Esophagus muscularis mucosa (tissue), 4 donors: ENCODE measurements at regions not wholly inside any gene's neighbourhood (a gene's known extent, or its start where the extent isn't known, plus 50 kb on each side); places are given as distances from the start of the nearest gene placed in this dataset.

Experiments used
- DNase-seq: peaks from one replicate; pipeline ENCODE4 v3.0.0-alpha.2; 2017; ENCODE audit errors: extremely low spot score
- H3K27ac ChIP-seq, 4 donors: fragments of 200-600 bp; sonication (generic); replicated peaks in 1 of 4; 1 replicate in 3 of 4; 2 replicates in 1 of 4; pipeline ENCODE4 v1.5.1; 2016 to 2019; ENCODE audit warnings: mild to moderate bottlenecking in 1 of 4
- H3K27me3 ChIP-seq, 4 donors: fragments of 200-600 bp; sonication (generic); one replicate each; pipeline versions ENCODE4 v1.5.1 to v1.6.0; 2016 to 2019
- H3K36me3 ChIP-seq, 4 donors: fragments of 200-600 bp; sonication (generic); one replicate each; pipeline ENCODE4 v1.5.1; 2016 to 2019
- H3K4me1 ChIP-seq, 4 donors: fragments of 200-600 bp; sonication (generic); one replicate each; pipeline ENCODE4 v1.5.1; 2016 to 2019
- H3K4me3 ChIP-seq, 4 donors: fragments of 200-600 bp; sonication (generic); 1 replicate in 2 of 4; 2 replicates in 2 of 4; pipeline ENCODE4 v1.5.1; 2016 to 2019; ENCODE audit warnings: mild to moderate bottlenecking in 4 of 4, moderate library complexity in 1 of 4
- H3K9me3 ChIP-seq, 4 donors: fragments of 200-600 bp; sonication (generic); 1 replicate in 3 of 4; 2 replicates in 1 of 4; pipeline ENCODE4 v1.5.1; 2016 to 2019
- CTCF ChIP-seq, 3 experiments: fragments of 200-600 bp in 2 of 3; fragments of 450-650 bp in 1 of 3; sonication (generic) in 2 of 3; IDR thresholded peaks; one replicate each; pipeline ENCODE4 v1.5.1; 2017 to 2019; ENCODE audit warnings: antibody characterized with exemption in 3 of 3, mild to moderate bottlenecking in 2 of 3, moderate library complexity in 1 of 3
- EP300 ChIP-seq: sonication (generic); formaldehyde crosslinking; IDR thresholded peaks from one replicate; pipeline ENCODE4 v1.6.1; 2017; ENCODE audit warnings: antibody characterized with exemption
- POLR2A ChIP-seq: fragments of 450-650 bp; IDR thresholded peaks from one replicate; pipeline ENCODE4 v1.6.1; 2017; ENCODE audit warnings: antibody characterized with exemption, moderate library complexity, mild to moderate bottlenecking, low read depth
- POLR2AphosphoS5 ChIP-seq, 2 donors: sonication (generic); formaldehyde crosslinking; IDR thresholded peaks; one replicate each; pipeline ENCODE4 v1.6.1; 2017; ENCODE audit warnings: antibody characterized with exemption in 2 of 2
- WGBS: methylation state at CpG from one replicate; pipeline ENCODE4 v1.1.5; 2018; 5-methylcytosine and 5-hydroxymethylcytosine counted together
- intact Hi-C: fragments of 100-400 bp; cut with DNase I; formaldehyde crosslinking; loops from one replicate; pipeline ENCODE4 v1.15.1; 2023

- no peak overlapping the region for H3K27ac ChIP-seq
- no peak for DNase-seq
- TF ChIP-seq CTCF (IDR thresholded peaks at IDR 0.05) (no peak), EP300 (no peak), POLR2AphosphoS5 (IDR thresholded peaks at IDR 0.05) (no peak), POLR2A (no peak)
- no peaks in the 10 kb centered on the region for H3K36me3 ChIP-seq
- peaks cover 0 to 72% (median 14%) of the 10 kb centered on the region in 4 donors for H3K27me3 ChIP-seq
- H3K9me3 ChIP-seq = no peaks in the 10 kb centered on the region
- intact Hi-C loops = no loop called here
- H3K4me1 ChIP-seq = peaks cover 14 to 23% (median 22%) of the 10 kb centered on the region in 4 donors
- H3K4me3 ChIP-seq = no peak overlapping the region
- 65% methylated on average over 7 of the region's 7 CpGs for WGBS
These were observed 104.9 kb upstream of the SOD1 start for GRCh38 chr21:31554511-31555022.

GRCh38 chr21:31553926-31554325 lies 105.6 kb upstream of the SOD1 start:
- no peak overlapping the region for H3K4me3 ChIP-seq
- H3K27me3 ChIP-seq = peaks cover 0 to 67% (median 13%) of the 10 kb centered on the region in 4 donors
- no peak overlapping the region for H3K27ac ChIP-seq

GRCh38 chr21:31553461-31553860 lies 106.0 kb upstream of the SOD1 start:
- H3K9me3 ChIP-seq = no peaks in the 10 kb centered on the region
- no peak for DNase-seq
- no peak overlapping the region for H3K27ac ChIP-seq
- 91% methylated on average over 5 of the region's 5 CpGs for WGBS
- intact Hi-C loops = no loop called here
- TF ChIP-seq CTCF (IDR thresholded peaks at IDR 0.05) (no peak), POLR2AphosphoS5 (IDR thresholded peaks at IDR 0.05) (no peak), POLR2A (no peak), EP300 (no peak)
- peaks cover 0 to 63% (median 9%) of the 10 kb centered on the region in 4 donors for H3K27me3 ChIP-seq
- peaks cover 11 to 12% (median 12%) of the 10 kb centered on the region in 4 donors for H3K4me1 ChIP-seq
- H3K4me3 ChIP-seq = no peak overlapping the region
- H3K36me3 ChIP-seq = no peaks in the 10 kb centered on the region

More at GRCh38 chr21:31553926-31554325, 105.6 kb upstream of the SOD1 start:
- Histone ChIP-seq H3K9me3 (no peaks in the 10 kb centered on the region), H3K36me3 (no peaks in the 10 kb centered on the region), H3K4me1 (peaks cover 14 to 17% (median 16%) of the 10 kb centered on the region in 4 donors)
- WGBS = 72% methylated on average over 4 of the region's 4 CpGs
- no peak for TF ChIP-seq POLR2AphosphoS5 (IDR thresholded peaks at IDR 0.05)
- TF ChIP-seq CTCF (IDR thresholded peaks at IDR 0.05) = no peak
- no peak for TF ChIP-seq POLR2A
- TF ChIP-seq EP300 = no peak
- no peak for DNase-seq
- intact Hi-C loops = no loop called here

- DNase-seq = no peak
- no peak for TF ChIP-seq POLR2AphosphoS5 (IDR thresholded peaks at IDR 0.05)
- no peak for TF ChIP-seq CTCF (IDR thresholded peaks at IDR 0.05)
- TF ChIP-seq EP300 = no peak
- no peak for TF ChIP-seq POLR2A
- H3K36me3 ChIP-seq = no peaks in the 10 kb centered on the region
- peaks cover 0 to 56% (median 4%) of the 10 kb centered on the region in 4 donors for H3K27me3 ChIP-seq
- H3K27ac ChIP-seq = no peak overlapping the region
- WGBS = 88% methylated on average over 3 of the region's 3 CpGs
- intact Hi-C loops = no loop called here
- peaks cover 5 to 6% (median 5%) of the 10 kb centered on the region in 4 donors for H3K4me1 ChIP-seq
- H3K4me3 ChIP-seq = no peak overlapping the region
- H3K9me3 ChIP-seq = no peaks in the 10 kb centered on the region
These were observed 106.7 kb upstream of the SOD1 start for GRCh38 chr21:31552826-31553225.

GRCh38 chr21:31550070-31550469 lies 109.4 kb upstream of the SOD1 start:
- DNase-seq = no peak
- Histone ChIP-seq H3K36me3 (no peaks in the 10 kb centered on the region), H3K27ac (no peak overlapping the region), H3K4me1 (no peaks in the 10 kb centered on the region), H3K4me3 (no peak overlapping the region), H3K9me3 (no peaks in the 10 kb centered on the region), H3K27me3 (peaks cover 0 to 32% (median 0%) of the 10 kb centered on the region in 4 donors)
- TF ChIP-seq CTCF (IDR thresholded peaks at IDR 0.05) (no peak), EP300 (no peak), POLR2AphosphoS5 (IDR thresholded peaks at IDR 0.05) (no peak)
- intact Hi-C loops = no loop called here
- WGBS = 92% methylated on average over 7 of the region's 7 CpGs
